Glutamatergic neuron (in vitro differentiated cells): ENCODE measurements at regions not wholly inside any gene's neighbourhood (a gene's known extent, or its start where the extent isn't known, plus 50 kb on each side); places are given as distances from the start of the nearest gene placed in this dataset.

Experiments
- DNase-seq: peaks from one replicate; pipeline ENCODE4 v3.0.0; 2022
- H3K27ac Mint-ChIP-seq: one replicate; pipeline ENCODE4 v1.8.0; 2020; ENCODE audit warnings: mild to moderate bottlenecking, mixed read lengths, inconsistent platforms; ENCODE audit not compliant: unreplicated experiment
- H3K27me3 Mint-ChIP-seq: one replicate; pipeline ENCODE4 v1.8.0; 2020; ENCODE audit warnings: mild to moderate bottlenecking, moderate library complexity, mixed read lengths, inconsistent platforms; ENCODE audit not compliant: unreplicated experiment
- H3K36me3 Mint-ChIP-seq: one replicate; pipeline ENCODE4 v1.8.0; 2020; ENCODE audit warnings: mild to moderate bottlenecking, mixed read lengths, inconsistent platforms; ENCODE audit not compliant: unreplicated experiment
- H3K4me1 Mint-ChIP-seq: one replicate; pipeline ENCODE4 v1.8.0; 2020; ENCODE audit warnings: mild to moderate bottlenecking, low read depth, mixed read lengths, inconsistent platforms; ENCODE audit not compliant: unreplicated experiment
- H3K4me3 Mint-ChIP-seq: one replicate; pipeline ENCODE4 v1.8.0; 2020; ENCODE audit warnings: mild to moderate bottlenecking, mixed read lengths, inconsistent platforms; ENCODE audit not compliant: unreplicated experiment
- H3K9me3 Mint-ChIP-seq: one replicate; pipeline ENCODE4 v1.8.0; 2020; ENCODE audit warnings: mild to moderate bottlenecking, moderate library complexity, mixed read lengths, inconsistent platforms; ENCODE audit not compliant: unreplicated experiment
- CTCF ChIP-seq: fragments of 200-600 bp; sonication (generic); IDR thresholded peaks from one replicate; pipeline ENCODE4 v1.5.0; 2021; ENCODE audit not compliant: partially characterized antibody, unreplicated experiment

- Mint-ChIP-seq H3K36me3 (peaks cover 3% of the 10 kb centered on the region), H3K9me3 (no peaks in the 10 kb centered on the region), H3K4me3 (no peak overlapping the region), H3K27me3 (peaks cover 6% of the 10 kb centered on the region), H3K4me1 (peaks cover 8% of the 10 kb centered on the region), H3K27ac (no peak overlapping the region)
- no peak for DNase-seq
- TF ChIP-seq CTCF = no peak
Observed at GRCh38 chr5:168211936-168212335, 79.5 kb upstream of the WWC1 start.

GRCh38 chr5:168214071-168214470 lies 77.4 kb upstream of the WWC1 start:
- H3K4me3 Mint-ChIP-seq = no peak overlapping the region
- no peak for TF ChIP-seq CTCF
- no peak for DNase-seq
- H3K9me3 Mint-ChIP-seq = no peaks in the 10 kb centered on the region
- peaks cover 3% of the 10 kb centered on the region for H3K36me3 Mint-ChIP-seq
- peaks cover 2% of the 10 kb centered on the region for H3K27me3 Mint-ChIP-seq
- peaks cover 11% of the 10 kb centered on the region for H3K4me1 Mint-ChIP-seq
- H3K27ac Mint-ChIP-seq = no peak overlapping the region

GRCh38 chr5:168214886-168215285 lies 76.6 kb upstream of the WWC1 start:
- Mint-ChIP-seq H3K36me3 (peaks cover 3% of the 10 kb centered on the region), H3K4me1 (peaks cover 13% of the 10 kb centered on the region), H3K27ac (no peak overlapping the region), H3K9me3 (no peaks in the 10 kb centered on the region), H3K27me3 (peaks cover 2% of the 10 kb centered on the region), H3K4me3 (no peak overlapping the region)
- no peak for DNase-seq
- TF ChIP-seq CTCF = no peak

GRCh38 chr5:168215646-168216045 lies 75.8 kb upstream of the WWC1 start:
- H3K36me3 Mint-ChIP-seq = peaks cover 3% of the 10 kb centered on the region
- no peak overlapping the region for H3K4me3 Mint-ChIP-seq
- H3K4me1 Mint-ChIP-seq = peaks cover 13% of the 10 kb centered on the region
- no peak overlapping the region for H3K27ac Mint-ChIP-seq
- peaks cover 2% of the 10 kb centered on the region for H3K27me3 Mint-ChIP-seq
- H3K9me3 Mint-ChIP-seq = no peaks in the 10 kb centered on the region
- DNase-seq = no peak
- no peak for TF ChIP-seq CTCF

GRCh38 chr5:168216989-168217388 lies 74.5 kb upstream of the WWC1 start:
- Mint-ChIP-seq H3K27ac (no peak overlapping the region), H3K36me3 (no peaks in the 10 kb centered on the region), H3K4me1 (peaks cover 13% of the 10 kb centered on the region), H3K27me3 (no peaks in the 10 kb centered on the region), H3K9me3 (no peaks in the 10 kb centered on the region), H3K4me3 (no peak overlapping the region)
- no peak for TF ChIP-seq CTCF
- DNase-seq = no peak
